Panc1 (cell line): ENCODE measurements at regions not wholly inside any gene's neighbourhood (a gene's known extent, or its start where the extent isn't known, plus 50 kb on each side); places are given as distances from the start of the nearest gene placed in this dataset.

Source experiments
- ATAC-seq: fragments of 200-7000 bp; cut with Tn5 transposase; 2 replicates; pipeline ENCODE4 v1.9.1; 2020; ENCODE audit warnings: mild to moderate bottlenecking, moderate library complexity
- BruUV-seq: library from RNA; stranded (reverse); fragments of 400-500 nt; replicated peaks from 2 replicates; lab custom pipeline; 2021; lab: Mats Ljungman, UMichigan
- CTCF ChIA-PET: fragments of 300-600 bp; sonication (Branson Sonifier 250); formaldehyde crosslinking; loops from one replicate; lab custom pipeline; 2022; ENCODE audit warnings: antibody characterized with exemption; lab: Charles Lee
- POLR2A ChIA-PET: fragments of 300-600 bp; sonication (Branson Sonifier 250); formaldehyde crosslinking; loops from one replicate; lab custom pipeline; 2022; ENCODE audit warnings: antibody characterized with exemption; lab: Charles Lee
- DNase-seq: peaks from one replicate; pipeline ENCODE4 v3.0.0-alpha.2; 2010; ENCODE audit warnings: low read depth, low spot score
- H3K27ac ChIP-seq: 2 replicates; pipeline ENCODE4 v1.5.1; 2011; ENCODE audit warnings: mild to moderate bottlenecking, low read length, inconsistent platforms
- H3K27me3 ChIP-seq: fragments of 200-500 bp; sonication (Bioruptor generic); 2 replicates; pipeline ENCODE4 v1.6.0; 2014; ENCODE audit warnings: low read length, inconsistent platforms; ENCODE audit not compliant: control insufficient read depth, insufficient read depth
- H3K36me3 ChIP-seq: fragments of 200-500 bp; sonication (Bioruptor generic); 2 replicates; pipeline ENCODE4 v1.5.1; 2014; ENCODE audit warnings: inconsistent platforms, mild to moderate bottlenecking, low read length, moderate library complexity; ENCODE audit not compliant: control insufficient read depth, insufficient read depth
- H3K4me1 ChIP-seq: 2 replicates; pipeline ENCODE4 v1.5.1; 2011; ENCODE audit warnings: inconsistent platforms, mild to moderate bottlenecking, low read length, moderate library complexity; ENCODE audit not compliant: control insufficient read depth, insufficient read depth
- H3K4me3 ChIP-seq, 2 experiments: 2 replicates each; pipeline ENCODE4 v1.5.1; 2011 to 2012; ENCODE audit warnings: low read depth in 2 of 2, low read length in 2 of 2, mild to moderate bottlenecking in 2 of 2, inconsistent platforms in 1 of 2, moderate library complexity in 1 of 2
- H3K9me3 ChIP-seq: fragments of 200-500 bp; sonication (Bioruptor generic); 2 replicates; pipeline ENCODE4 v1.5.1; 2014; ENCODE audit warnings: low read depth, mild to moderate bottlenecking, inconsistent platforms, low read length, moderate library complexity; ENCODE audit not compliant: control insufficient read depth, insufficient read depth
- POLR2AphosphoS5 ChIP-seq: IDR thresholded peaks from 2 replicates; pipeline ENCODE4 v1.6.1; 2012; ENCODE audit warnings: mild to moderate bottlenecking, low read depth, low read length, moderate library complexity
- SIN3A ChIP-seq: IDR thresholded peaks from 2 replicates; pipeline ENCODE4 v1.6.1; 2012; ENCODE audit warnings: low read depth, mild to moderate bottlenecking, low read length, moderate library complexity, borderline replicate concordance; ENCODE audit not compliant: insufficient read depth
- TCF7L2 ChIP-seq: IDR thresholded peaks from 2 replicates; pipeline ENCODE4 v1.6.1; 2011; ENCODE audit warnings: mild to moderate bottlenecking, low read depth, low read length, inconsistent platforms
- in situ Hi-C: cut with HindIII; loops from 2 replicates; pipeline ENCODE4 v1.10.0; 2016; ENCODE audit warnings: low sequenced_read_pairs, low pct_unique_long_range_greater_than_20kb
- intact Hi-C: fragments of 100-400 bp; cut with micrococcal nuclease; formaldehyde crosslinking; loops from one replicate; pipeline ENCODE4 v1.10.0; 2022; ENCODE audit not compliant: unreplicated experiment
- TF ChIP-seq, protein P1 (sequence below): fragments of 450-650 bp; IDR thresholded peaks from 2 replicates; pipeline ENCODE4 v1.5.1; 2017; ENCODE audit warnings: mild to moderate bottlenecking
- TF ChIP-seq, protein P2 (sequence below), 2 experiments: IDR thresholded peaks; 2 replicates each; pipeline ENCODE4 v1.6.1; 2011 to 2012; ENCODE audit warnings: low read depth in 2 of 2, control low read depth in 1 of 2, low read length in 1 of 2, mild to moderate bottlenecking in 1 of 2, moderate library complexity in 1 of 2; ENCODE audit not compliant: insufficient read depth in 1 of 2

DNA sequence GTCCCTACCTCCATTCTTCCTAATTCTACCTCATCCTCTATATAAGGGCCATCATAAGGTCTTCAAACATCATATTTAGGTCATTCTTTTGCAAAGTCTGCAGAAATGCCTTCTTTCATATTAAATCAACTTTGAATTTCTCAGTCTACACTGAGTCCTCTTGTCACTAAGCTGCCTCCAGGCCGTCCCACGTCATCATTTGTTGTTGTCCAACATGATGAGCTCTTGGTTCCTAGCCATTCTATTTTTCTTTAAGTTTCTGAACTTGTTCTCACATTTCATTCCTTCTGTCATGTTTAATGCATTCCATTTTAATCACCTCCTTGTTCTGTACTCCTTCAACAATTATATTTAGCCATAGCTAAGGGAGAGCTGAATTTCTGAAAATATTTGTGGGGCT, 59.2 kb upstream of the PGR start:
- H3K4me3 ChIP-seq, result no peak overlapping the region
- H3K36me3 ChIP-seq, result no peaks in the 10 kb centered on the region
- no peaks in the 10 kb centered on the region for H3K27me3 ChIP-seq
- ChIA-PET CTCF (no interaction called here), POLR2A (no interaction called here)
- no peak overlapping the region for H3K27ac ChIP-seq
- in situ Hi-C loops, result no loop called here
- no peaks in the 10 kb centered on the region for H3K9me3 ChIP-seq
- intact Hi-C loops, result no loop called here
- no peaks in the 10 kb centered on the region for H3K4me1 ChIP-seq
- ATAC-seq (no peak), DNase-seq (no peak)
- no TSS peak for BruUV-seq
- TF ChIP-seq POLR2AphosphoS5, result no peak
- TF ChIP-seq, protein P1, sequence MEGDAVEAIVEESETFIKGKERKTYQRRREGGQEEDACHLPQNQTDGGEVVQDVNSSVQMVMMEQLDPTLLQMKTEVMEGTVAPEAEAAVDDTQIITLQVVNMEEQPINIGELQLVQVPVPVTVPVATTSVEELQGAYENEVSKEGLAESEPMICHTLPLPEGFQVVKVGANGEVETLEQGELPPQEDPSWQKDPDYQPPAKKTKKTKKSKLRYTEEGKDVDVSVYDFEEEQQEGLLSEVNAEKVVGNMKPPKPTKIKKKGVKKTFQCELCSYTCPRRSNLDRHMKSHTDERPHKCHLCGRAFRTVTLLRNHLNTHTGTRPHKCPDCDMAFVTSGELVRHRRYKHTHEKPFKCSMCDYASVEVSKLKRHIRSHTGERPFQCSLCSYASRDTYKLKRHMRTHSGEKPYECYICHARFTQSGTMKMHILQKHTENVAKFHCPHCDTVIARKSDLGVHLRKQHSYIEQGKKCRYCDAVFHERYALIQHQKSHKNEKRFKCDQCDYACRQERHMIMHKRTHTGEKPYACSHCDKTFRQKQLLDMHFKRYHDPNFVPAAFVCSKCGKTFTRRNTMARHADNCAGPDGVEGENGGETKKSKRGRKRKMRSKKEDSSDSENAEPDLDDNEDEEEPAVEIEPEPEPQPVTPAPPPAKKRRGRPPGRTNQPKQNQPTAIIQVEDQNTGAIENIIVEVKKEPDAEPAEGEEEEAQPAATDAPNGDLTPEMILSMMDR, result no peak
- TF ChIP-seq, protein P2, sequence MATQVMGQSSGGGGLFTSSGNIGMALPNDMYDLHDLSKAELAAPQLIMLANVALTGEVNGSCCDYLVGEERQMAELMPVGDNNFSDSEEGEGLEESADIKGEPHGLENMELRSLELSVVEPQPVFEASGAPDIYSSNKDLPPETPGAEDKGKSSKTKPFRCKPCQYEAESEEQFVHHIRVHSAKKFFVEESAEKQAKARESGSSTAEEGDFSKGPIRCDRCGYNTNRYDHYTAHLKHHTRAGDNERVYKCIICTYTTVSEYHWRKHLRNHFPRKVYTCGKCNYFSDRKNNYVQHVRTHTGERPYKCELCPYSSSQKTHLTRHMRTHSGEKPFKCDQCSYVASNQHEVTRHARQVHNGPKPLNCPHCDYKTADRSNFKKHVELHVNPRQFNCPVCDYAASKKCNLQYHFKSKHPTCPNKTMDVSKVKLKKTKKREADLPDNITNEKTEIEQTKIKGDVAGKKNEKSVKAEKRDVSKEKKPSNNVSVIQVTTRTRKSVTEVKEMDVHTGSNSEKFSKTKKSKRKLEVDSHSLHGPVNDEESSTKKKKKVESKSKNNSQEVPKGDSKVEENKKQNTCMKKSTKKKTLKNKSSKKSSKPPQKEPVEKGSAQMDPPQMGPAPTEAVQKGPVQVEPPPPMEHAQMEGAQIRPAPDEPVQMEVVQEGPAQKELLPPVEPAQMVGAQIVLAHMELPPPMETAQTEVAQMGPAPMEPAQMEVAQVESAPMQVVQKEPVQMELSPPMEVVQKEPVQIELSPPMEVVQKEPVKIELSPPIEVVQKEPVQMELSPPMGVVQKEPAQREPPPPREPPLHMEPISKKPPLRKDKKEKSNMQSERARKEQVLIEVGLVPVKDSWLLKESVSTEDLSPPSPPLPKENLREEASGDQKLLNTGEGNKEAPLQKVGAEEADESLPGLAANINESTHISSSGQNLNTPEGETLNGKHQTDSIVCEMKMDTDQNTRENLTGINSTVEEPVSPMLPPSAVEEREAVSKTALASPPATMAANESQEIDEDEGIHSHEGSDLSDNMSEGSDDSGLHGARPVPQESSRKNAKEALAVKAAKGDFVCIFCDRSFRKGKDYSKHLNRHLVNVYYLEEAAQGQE (IDR thresholded peaks at IDR 0.05; ENCODE audit: insufficient read depth in 1 of 2, low read depth in 2 of 2, low read length in 1 of 2), result no peak
- TF ChIP-seq SIN3A, result no peak
- no peak for TF ChIP-seq TCF7L2

DNA sequence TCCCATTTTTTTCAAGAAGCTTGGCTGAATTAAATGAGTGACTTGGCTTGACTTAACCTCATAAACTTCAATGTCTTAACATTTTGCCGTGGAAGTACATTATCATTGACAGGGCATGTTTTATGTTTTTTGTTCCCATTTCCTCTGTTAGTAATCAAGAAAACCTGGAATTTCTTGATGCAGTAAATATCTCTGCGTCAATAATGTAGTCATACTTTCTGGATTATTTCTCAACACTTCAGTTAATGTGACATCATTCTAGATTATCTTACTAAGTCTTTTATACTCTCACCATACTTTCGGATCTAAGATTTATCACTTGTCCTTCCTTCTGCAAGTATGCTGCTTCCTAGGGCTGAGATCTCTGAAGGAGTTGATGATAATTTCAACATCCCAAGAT, 58.6 kb upstream of the PGR start:
- Histone ChIP-seq H3K27me3 (no peaks in the 10 kb centered on the region), H3K4me1 (no peaks in the 10 kb centered on the region), H3K9me3 (no peaks in the 10 kb centered on the region), H3K4me3 (no peak overlapping the region), H3K36me3 (no peaks in the 10 kb centered on the region), H3K27ac (no peak overlapping the region)
- ChIA-PET POLR2A (no interaction called here), CTCF (no interaction called here)
- no peak for DNase-seq
- no peak for ATAC-seq
- intact Hi-C loops, result no loop called here
- BruUV-seq, result no TSS peak
- TF ChIP-seq POLR2AphosphoS5, result no peak
- no peak for TF ChIP-seq TCF7L2
- no peak for TF ChIP-seq SIN3A
- TF ChIP-seq, protein P1, result no peak
- TF ChIP-seq, protein P2 (IDR thresholded peaks at IDR 0.05; ENCODE audit: insufficient read depth in 1 of 2, low read depth in 2 of 2, low read length in 1 of 2), result no peak
- in situ Hi-C loops, result no loop called here
